Endometrium (tissue), 2 donors: ENCODE measurements at regions not wholly inside any gene's neighbourhood (a gene's known extent, or its start where the extent isn't known, plus 50 kb on each side); places are given as distances from the start of the nearest gene placed in this dataset.
"Not testable (repeated sequence)": the region's sequence is repeated elsewhere in the genome, so short reads cannot be mapped to it uniquely, and the experiment has no call there.

Experiments used
- FAIRE-seq: peaks from 2 replicates; lab custom pipeline; 2012; peaks lifted over from hg19 to GRCh38; lab: Jason Lieb, UNC
- donor health status: control.
- donor health status: control.

GRCh38 chr13:46466074-46466473 is 79.0 kb upstream of the RUBCNL start:
- FAIRE-seq: not testable (repeated sequence)

- no peak for FAIRE-seq
Measured at GRCh38 chr13:46463719-46464118, 76.7 kb upstream of the RUBCNL start.

- not testable (repeated sequence) for FAIRE-seq
Measured at GRCh38 chr13:46460223-46460622, 73.2 kb upstream of the RUBCNL start.

- not testable (repeated sequence) for FAIRE-seq
Measured at GRCh38 chr13:46457255-46457654, 70.2 kb upstream of the RUBCNL start.

GRCh38 chr13:46455924-46456323 is 68.9 kb upstream of the RUBCNL start:
- peak; percentile 4 for FAIRE-seq

- not testable (repeated sequence) for FAIRE-seq
Measured at GRCh38 chr13:46451145-46451544, 64.1 kb upstream of the RUBCNL start.

GRCh38 chr13:46449949-46450348 is 62.9 kb upstream of the RUBCNL start:
- peak; percentile 74 for FAIRE-seq

GRCh38 chr13:46448148-46448547 is 61.1 kb upstream of the RUBCNL start:
- not testable (repeated sequence) for FAIRE-seq

- FAIRE-seq: not testable (repeated sequence)
Measured at GRCh38 chr13:46437808-46438404, 50.9 kb upstream of the RUBCNL start.
